ENCODE measurements at regions not wholly inside any gene's neighbourhood (a gene's known extent, or its start where the extent isn't known, plus 50 kb on each side); places are given as distances from the start of the nearest gene placed in this dataset.

- no peak for DNase-seq
These were observed 857.3 kb downstream of the RNF144A start for GRCh38 chr2:7774481-7774880.

DNA sequence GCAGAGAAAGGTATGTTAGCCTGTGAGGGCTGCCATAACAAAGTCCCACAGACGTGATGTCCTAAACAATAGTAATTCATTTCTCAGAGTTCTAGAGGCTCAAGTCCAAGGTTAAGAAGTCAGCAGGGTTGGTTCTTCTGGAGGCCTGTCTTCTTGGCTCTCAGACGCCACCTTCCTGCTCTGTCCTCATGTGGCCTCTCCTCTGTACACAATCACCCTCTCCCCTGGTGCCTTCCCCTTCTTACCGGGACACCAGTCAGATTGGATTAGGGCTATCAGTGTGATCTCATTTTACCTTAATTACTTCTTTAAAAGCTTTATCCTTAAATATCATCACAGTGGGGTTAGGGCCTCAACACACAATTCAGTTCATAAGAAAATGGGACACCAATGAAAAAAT is 860.5 kb downstream of the RNF144A start:
- DNase-seq: no peak

- DNase-seq: no peak
These were observed 863.1 kb downstream of the RNF144A start for GRCh38 chr2:7780321-7780720.

DNA sequence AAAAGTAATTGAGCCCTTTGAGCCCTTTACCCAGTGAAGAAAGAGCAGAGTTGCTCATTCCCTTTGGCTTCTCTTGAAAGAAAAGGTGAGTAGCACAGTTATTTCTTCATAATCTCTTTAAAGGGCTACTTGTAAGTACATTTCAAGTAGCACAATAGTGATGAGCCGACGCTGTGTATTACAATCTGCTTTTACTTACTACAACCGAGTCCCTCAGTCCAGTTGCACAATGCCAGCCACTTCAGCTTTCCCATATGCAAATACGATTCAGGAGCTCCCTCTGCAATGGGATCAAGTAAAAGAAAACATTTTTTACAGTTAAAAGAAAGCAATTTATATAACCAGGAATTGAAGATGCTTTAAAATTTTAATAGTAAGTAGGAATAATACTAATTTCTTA is 868.5 kb downstream of the RNF144A start:
- no peak for DNase-seq

GRCh38 chr2:7788736-7789135 is 871.5 kb downstream of the RNF144A start:
- DNase-seq: no peak

DNA sequence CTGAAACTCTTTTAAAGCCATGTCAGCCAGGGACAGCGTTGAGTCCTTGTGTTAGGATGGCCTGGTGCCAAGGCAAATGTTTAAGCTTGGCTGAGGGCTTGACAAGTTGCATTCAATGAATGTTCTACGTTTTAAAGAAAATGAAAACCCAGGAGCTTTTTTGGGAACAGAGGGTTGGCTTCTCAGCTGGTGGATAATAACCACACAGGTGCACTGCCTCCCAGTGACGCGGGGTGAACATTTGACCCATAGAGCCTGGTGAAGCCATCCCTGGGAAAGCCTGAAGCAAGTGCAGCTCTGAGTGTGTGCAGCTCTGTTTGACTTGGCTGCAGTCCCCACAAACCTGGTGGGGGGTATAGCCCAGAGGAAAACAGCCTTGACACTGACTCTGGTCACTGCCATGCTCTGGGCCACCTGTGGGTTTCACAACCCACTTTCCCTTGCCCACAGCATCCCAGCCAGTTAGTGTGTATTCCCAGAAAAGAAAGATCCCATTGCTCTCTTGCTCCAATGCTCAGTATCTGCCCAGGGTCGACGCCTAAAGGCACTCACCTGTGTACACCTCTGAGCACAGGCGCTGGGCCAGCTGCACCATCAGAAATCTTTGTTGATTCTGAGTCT is 874.9 kb downstream of the RNF144A start:
- DNase-seq: peak; percentile 92

- DNase-seq: peak; percentile 80
These were observed 878.8 kb downstream of the RNF144A start for GRCh38 chr2:7795778-7796563.

GRCh38 chr2:7800031-7800430 is 881.8 kb upstream of the ID2 start:
- DNase-seq: no peak

GRCh38 chr2:7801212-7801611 is 880.6 kb upstream of the ID2 start:
- no peak for DNase-seq

DNA sequence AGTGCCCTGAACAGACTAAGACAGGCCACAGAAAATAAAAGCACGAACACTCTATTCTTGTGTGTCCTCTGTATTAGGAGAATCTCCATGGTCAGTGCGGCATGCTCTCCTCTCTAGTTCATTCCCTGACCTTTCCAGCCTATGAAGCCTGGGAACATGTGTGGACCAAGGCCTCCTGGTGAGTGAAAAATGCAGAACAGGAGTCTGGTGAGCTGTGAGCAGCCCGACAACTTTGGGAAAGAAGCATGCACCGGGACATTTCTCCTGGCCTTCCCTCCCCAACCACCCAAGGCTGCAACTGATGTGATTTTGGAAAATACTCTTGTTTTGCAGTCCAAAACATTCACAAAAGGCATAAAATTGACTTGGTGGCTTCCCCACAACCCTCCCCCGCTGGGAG is 878.3 kb upstream of the ID2 start:
- no peak for DNase-seq

DNA sequence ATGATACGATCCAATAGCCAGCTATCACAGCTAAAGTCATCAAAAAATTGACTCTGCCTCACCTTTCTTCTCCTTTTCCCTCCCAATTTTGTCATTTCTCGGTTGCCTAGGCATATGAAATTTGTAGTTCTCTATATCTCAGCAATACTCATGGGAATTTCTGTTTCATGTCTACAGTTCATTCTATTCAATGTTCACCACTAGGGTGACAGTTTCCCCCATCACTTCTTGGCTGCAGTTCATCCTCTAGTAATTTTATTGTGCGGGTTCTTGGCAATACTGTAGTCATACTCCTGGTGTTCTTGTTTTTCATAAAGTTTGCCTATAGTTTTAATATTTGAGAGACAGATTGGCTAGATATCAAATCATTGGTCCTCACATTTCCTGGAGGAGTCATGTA is 872.2 kb upstream of the ID2 start:
- no peak for DNase-seq

DNA sequence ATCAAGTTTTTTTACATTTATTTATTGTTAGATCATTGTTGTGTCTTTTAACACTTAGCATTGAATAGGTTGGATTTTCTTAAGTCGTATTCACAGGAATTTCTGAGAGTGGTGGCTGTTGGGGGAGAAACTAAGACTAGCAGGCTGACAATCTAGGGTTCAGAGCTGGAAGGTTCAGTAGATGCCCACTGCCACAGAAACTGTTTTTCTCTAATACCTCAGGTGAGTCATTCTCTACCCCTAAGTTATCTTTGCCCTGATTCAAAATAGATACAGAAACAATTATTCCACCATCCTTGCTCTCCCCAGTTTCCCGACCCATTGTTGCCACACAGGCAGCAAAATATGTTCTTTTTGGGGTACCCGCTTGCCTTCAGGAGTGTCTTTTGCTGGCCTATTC is 870.8 kb upstream of the ID2 start:
- DNase-seq: no peak

DNA sequence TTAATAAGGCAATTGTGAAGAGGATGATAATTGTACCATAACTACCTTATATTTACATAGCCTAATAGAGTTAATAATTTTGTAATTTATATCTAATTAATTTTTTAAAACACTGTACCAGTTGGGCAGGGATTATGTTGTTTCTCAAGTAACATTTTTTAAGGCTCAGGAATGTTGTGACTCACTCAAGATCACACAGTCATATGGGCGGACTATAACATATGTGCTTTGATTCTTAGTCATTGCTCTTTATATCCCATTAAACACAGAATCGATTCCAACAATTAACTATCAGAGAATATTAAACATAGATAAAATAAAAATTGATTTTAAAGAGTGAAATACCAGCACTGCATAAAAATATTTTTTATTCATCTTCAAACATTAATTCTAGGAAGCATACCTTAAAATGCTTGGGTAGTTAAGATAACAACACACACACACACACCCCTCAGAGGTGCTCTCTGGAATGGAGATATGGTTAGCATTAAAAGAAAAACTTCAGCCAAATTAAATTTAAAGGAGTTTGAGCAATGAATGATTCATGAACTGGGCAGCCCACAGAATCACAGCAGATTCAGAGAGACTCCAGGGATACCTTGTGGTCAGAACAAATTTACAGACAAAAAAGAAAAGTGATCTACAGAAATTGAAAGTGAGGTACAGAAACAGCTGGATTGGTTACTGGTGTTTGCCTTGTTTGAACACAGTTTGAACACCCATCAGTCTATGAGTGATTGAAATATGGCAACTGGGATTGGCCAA is 869.4 kb upstream of the ID2 start:
- no peak for DNase-seq

- DNase-seq: peak; percentile 43
These were observed 868.1 kb upstream of the ID2 start for GRCh38 chr2:7813541-7814292.

- no peak for DNase-seq
These were observed 866.1 kb upstream of the ID2 start for GRCh38 chr2:7815726-7816125.

DNA sequence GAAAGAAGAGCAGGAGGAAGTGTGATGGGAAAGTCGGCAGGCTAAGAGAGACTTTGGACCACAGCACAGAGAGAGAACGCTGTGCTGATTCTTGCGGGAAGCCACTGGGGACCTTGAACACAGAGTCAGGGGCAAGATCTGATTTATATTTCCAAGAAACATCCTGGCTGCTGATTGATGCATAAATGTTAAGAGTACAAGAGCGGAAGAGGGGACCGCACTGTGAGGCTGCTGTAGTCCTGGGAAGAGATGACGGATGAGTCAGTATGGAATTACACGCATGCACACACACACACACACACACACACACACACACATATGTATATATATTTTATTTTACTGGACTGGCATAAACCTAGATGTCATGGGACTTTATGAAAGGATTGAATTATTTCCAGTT is 865.6 kb upstream of the ID2 start:
- DNase-seq: no peak

DNA sequence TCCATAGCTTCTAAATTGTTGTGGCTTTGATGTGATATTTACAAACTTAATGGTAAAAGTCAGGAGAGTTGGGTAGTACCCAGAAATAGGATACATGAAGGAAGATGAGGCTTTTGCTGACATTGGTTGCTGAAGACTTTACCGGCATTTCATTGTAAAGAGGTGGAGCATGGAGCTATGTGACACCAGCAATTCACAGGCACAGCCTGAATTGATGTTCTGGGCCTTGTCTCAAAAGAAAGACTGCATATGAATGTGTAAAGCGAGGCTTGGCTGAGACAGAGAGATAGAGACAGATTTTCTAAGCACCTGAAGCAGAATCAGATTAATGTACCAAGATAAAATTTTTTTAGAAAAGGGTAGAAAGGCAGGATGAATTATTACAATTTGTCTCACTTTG is 864.9 kb upstream of the ID2 start:
- no peak for DNase-seq

- no peak for DNase-seq
These were observed 862.5 kb upstream of the ID2 start for GRCh38 chr2:7819316-7819715.

DNA sequence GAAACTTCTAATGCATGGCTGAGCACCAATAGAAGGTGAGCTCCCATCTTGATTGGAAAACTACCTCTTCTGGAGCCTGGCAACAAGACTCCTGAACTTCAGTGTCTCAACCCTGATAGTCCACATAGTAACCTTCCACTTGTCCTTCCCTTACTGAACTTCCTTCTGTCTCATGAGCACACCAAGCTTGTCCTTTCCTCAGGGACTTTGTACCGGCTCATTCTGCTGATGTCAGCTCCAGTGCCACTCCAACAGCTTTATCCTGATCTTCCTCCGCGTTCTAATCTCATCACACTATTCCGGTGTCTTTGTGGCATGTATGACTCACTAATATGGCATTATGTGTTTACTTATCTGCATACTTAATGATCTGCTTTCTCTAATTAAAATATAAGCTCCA is 862.0 kb upstream of the ID2 start:
- DNase-seq: no peak

DNA sequence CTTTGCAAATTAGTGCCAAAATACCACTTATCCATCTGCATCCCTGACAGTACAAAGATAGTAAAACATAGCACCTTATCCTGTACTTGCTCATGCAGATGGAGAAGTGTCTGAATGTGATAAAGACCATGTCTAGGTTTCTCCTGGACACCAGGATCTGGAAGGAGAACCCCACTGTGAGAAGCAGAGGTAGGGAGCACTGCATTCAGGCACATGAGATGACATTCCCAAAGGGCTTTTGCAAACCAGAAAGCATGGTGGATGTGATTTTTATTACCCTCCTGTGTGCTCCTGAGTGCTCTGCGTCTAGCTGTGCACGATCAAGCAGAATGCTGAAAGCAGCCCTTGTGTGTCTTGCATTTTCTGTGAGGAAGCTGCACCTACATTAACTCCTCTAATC is 857.6 kb upstream of the ID2 start:
- DNase-seq: no peak

- peak; percentile 58 for DNase-seq
These were observed 856.1 kb upstream of the ID2 start for GRCh38 chr2:7825591-7826312.

- DNase-seq: no peak
These were observed 855.2 kb upstream of the ID2 start for GRCh38 chr2:7826656-7827055.

GRCh38 chr2:7829241-7829640 is 852.6 kb upstream of the ID2 start:
- no peak for DNase-seq
